GM19238 (cell line): ENCODE measurements at regions not wholly inside any gene's neighbourhood (a gene's known extent, or its start where the extent isn't known, plus 50 kb on each side); places are given as distances from the start of the nearest gene placed in this dataset.
"Not testable (repeated sequence)": the region's sequence is repeated elsewhere in the genome, so short reads cannot be mapped to it uniquely, and the experiment has no call there.

Source experiments
- DNase-seq: peaks from one replicate; pipeline ENCODE4 v3.0.0; 2011; ENCODE audit warnings: low spot score; ENCODE audit not compliant: insufficient read length

- DNase-seq, result no peak
These were observed 52.7 kb upstream of the SERBP1 start for GRCh38 chr1:67482733-67483482.

- no peak for DNase-seq
These were observed 54.3 kb upstream of the SERBP1 start for GRCh38 chr1:67484492-67484891.

DNA sequence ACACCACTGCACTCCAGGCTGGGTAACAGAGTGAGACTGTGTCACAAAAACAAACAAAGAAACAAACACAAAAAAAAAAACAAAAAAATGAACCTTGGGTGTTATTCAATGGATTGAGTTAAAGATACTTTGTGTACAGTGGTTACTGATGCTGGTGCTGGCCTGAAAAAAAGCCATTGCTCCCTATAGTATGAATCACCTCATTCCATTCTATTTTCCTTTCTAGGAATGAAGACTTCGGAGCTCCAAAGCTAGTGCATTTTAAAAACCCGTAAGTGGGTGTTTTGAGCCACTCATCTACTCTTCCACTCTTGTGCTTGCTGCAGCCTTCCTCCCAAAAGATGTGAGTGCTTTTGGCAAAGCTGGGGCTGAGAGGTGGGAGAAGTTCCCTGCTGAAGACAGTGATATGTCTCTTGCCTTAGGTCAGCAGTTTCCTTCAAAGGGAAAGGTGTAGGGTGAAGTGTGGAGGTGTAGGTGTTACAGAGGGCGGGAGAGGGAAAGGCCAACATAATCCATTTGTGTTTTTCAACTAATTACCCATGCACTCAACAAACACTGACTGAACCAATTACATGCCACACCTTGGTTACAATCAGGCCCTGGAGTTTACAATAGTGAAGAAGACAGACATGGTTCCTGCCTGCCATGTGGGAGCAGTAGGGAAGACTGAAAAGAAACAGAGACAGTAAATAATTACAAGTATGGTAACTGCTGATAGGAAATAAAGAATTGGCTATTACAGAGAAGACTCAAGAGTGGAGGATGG, 55.0 kb upstream of the SERBP1 start:
- no peak for DNase-seq

GRCh38 chr1:67489643-67490042, 59.4 kb upstream of the SERBP1 start:
- peak; percentile 22 for DNase-seq

- DNase-seq, result no peak
These were observed 61.1 kb upstream of the SERBP1 start for GRCh38 chr1:67491280-67491679.

DNA sequence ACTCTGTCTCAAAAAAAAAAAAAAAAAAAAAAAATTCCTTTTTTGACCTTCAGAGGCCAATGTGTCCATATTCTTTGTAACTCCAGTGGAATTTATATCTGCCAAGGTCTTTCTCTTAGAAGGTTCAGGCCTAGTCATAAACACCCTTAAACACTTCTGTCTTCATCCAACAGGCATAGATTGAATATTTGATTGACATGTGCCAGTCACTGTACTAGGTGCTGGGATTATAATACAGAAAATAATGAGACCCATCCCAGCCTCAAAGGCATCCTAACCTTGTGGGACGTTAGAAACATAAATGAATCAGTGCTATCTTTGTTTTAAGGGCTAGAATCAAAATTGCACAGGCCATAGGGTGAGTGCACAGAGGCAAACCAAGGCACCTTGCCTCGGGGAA, 62.9 kb upstream of the SERBP1 start:
- DNase-seq, result no peak

- no peak for DNase-seq
These were observed 65.1 kb upstream of the SERBP1 start for GRCh38 chr1:67495327-67495726.

DNA sequence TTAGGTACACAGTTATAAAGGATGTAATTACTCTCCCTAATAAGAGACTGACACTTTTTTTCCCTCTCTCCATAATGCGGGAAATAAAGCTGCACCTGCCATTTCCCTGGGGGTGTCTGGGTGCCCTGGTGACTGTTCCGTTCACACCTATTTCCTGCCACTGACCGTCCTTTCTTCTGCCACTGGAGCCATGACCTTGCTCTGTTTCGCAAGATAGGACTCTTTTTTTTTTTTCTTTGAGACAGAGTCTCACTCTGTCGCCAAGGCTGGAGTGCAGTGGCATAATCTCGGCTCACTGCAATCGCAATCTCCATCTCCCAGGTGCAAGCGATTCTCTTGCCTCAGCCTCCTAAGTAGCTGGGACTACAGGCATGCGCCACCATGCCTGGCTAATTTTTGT, 66.1 kb upstream of the SERBP1 start:
- no peak for DNase-seq

DNA sequence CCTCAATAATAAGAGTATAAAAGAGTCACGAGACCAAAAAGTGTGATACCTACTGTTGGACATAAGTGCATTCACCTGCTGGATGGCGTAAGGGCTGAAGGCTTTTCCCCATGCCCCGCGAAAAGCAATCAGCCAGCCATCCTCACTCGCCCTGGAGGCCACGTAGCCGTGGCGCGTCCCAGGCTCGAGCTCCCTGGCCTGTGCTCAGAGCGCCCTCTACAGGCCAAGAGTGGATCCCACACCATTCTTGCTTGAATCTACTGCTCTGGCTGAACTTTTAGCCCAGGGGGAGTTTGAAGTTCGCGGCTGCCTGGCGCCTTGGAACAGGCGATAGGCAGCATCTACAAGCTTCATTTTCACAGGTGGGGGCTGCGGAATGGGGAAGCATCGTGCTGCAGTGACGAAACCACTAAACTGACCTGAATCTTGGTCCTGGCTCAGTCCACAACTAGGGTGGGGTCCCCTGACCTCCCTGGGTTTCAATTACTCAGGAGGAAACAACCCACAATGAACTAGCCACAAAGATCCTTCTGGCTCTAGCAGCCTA, 70.3 kb upstream of the SERBP1 start:
- DNase-seq, result peak; percentile 88

DNA sequence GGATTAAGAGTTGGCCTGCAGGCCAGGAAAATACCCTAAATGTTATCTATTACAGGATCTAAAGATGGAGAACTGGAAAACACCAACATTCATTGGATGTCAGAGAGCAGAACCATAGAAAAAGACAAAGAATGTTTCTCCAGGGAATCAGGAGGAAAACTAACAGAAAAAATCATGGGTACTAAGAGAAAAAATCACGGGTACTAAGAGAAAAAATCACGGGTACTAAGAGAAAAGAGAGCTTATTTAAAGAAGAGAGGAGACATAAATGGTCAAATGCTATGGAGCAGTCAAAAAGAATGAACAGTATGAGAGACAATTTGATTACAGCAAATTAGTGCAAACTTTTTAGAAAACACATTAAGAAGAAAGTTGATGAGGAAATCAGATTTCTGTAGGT, 73.8 kb upstream of the SERBP1 start:
- no peak for DNase-seq

DNA sequence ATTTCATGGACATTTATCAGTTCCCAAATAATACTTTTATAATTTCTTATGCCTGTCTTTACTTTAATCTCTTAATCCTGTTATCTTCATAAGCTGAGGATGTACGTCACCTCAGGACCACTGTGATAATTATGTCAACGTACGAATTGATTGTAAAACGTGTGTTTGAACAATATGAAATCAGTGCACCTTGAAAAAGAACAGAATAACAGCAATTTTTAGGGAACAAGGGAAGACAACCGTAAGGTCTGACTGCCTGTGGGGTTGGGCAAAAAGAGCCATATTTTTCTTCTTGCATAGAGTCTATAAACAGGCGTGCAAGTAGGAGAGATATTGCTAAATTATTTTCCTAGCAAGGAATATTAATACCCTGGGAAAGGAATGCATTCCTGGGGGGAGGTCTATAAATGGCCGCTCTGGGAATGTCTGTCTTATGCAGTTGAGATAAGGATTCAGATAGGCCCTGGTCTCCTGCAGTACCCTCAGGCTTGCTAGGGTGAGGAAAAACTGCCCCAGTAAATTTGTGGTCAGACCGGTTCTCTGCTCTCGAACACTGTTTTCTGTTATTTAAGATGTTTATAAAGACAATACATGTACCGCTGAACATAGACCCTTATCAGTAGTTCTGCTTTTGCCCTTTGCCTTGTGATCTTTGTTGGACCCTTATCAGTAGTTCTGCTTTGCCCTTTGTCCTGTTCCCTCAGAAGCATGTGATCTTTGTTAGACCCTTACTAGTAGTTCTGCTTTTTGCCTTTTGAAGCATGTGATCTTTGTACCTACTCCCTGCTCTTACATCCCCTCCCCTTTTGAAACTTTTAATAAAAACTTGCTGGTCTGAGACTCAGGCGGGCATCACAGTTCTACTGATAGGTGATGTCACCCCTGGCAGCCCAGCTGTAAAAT, 83.4 kb upstream of the SERBP1 start:
- DNase-seq, result not testable (repeated sequence)

GRCh38 chr1:67514300-67514699, 84.1 kb upstream of the SERBP1 start:
- no peak for DNase-seq

DNA sequence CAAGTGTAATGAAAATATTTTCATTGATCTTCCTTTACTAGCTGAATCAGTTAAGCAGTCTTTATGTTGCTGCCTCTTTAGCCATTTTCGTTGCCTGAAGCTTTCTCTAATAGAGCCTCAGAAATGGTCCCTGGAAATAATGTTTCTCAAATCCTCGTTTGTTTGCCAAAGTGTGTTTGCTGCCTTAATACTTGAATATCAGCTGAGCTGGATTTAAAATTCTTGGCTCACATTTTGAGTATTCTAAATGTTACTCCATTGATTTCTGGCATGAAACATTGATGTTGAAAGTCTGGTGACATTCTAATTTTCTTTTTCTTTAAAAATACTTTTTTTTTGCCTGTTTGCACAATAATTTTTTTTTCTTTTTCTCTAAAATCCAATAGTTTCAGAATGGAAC, 84.6 kb upstream of the SERBP1 start:
- DNase-seq, result no peak

DNA sequence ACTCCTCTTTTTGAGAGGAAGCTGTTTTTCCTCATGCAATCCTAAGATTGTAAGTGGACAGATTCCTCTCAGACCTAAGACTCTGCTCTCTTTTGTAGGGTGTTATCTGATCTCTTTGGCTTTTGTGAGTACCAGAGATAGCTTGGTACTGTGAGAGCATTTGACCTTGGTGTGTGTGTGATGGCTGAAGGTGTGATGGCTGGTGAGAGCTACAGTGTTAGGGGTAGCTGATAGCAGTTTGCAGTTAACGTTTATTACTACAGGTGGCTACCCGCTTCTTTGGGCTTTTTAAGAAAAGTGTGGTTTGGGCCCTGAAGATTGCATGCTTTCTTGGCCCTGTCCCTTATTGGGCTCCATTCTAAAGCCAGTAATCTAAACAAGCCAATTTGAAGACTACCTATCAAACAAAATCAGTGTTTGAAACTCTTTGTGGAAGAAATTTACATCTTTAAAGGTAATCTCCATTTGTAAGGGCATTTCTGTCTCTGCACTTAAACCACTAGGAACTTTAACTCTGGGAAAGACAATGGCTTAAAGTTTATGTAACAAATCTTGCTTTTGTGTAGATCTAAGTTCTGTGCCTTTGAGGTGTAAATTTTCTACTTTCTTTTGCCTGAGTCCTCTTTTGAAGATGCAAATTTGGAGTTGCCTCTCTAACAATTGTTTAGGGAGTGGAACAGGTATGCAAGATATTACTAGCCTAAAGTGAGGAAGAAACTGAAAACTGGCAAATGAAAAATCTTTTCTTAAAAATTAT, 85.3 kb upstream of the SERBP1 start:
- no peak for DNase-seq

DNA sequence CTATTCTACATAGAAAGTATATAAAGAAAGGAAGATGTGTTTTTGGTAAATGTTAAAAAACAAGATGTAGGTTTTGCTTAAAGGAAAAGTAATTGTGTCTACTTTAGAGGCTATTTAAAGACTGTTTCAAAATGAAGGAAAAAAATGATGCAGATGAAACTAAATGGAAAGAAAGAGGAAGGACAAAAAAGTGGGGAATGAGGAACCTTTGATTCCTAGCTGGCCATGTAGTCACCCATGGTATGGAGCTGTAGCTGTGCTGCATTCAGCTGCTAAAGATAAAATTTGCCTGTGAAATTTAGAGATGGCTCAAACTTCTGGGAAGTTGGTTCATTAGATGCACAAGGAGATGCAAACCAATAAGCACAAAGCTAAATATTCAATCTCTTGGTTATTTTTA, 86.8 kb upstream of the SERBP1 start:
- no peak for DNase-seq

DNA sequence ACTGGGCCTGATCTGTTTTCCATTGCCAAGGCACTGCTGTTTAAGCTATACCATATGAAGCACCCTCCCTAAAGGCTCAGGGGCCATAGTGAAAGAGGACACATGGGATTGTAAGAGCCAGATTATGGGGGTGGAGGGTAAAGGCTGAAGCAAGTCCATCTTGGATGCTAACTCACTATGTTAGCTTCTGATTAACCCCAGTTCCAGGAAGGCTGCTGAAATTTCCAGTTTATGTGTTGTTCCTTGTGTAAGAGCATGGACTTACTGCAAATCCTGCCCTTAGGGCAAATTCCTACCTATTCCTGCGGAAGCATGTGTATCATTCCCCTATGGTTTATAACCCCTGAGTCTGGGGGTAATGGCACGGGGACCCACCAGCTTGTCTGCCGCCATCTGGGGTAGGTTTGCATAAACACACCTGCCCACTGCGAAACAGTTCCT, 91.8 kb upstream of the SERBP1 start:
- DNase-seq, result no peak

- DNase-seq, result no peak
These were observed 92.6 kb upstream of the SERBP1 start for GRCh38 chr1:67522793-67523192.

DNA sequence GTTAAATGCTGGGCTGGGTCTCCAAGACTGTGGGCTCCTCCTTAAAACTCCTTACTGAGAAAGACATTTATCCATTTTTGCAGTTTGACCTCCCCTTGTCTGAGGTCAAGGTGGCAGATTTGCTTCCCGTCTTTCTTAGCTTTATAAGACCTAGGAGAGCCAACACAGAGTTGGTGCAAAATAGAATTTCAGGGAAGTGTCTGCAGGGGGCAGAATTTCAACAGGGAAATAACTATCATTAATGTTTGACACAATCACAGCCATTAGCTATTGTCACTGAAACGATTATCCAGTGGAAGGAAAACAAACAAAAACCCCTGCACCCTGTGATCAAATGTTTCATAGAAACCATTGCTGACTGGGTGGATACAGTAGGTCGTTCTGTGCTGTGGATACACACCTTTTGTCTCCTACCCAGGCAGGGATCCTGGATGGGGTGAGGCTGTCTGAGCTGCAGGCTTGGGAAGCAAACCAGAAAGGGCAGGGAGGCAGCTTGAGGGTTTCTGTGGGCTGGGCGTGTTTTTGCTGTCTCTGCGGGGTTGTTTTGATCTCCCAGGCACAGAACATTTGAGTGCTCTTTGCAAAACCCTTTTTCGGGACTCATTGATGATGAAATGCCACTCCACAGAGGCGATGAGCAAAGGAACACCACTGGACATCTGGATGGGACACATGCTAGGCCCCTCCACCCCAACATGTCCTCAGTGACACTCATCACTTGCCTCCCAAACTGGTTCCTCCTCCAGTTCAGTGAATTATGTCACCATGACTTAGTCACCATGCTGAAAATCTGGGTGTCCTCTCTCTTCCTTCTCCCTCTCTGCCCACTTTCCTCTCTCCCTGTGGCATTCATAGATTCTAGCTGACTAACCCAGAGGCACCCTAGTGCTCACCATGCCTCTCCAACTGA, 94.2 kb upstream of the SERBP1 start:
- DNase-seq, result no peak

- no peak for DNase-seq
These were observed 95.0 kb upstream of the SERBP1 start for GRCh38 chr1:67525053-67525760.
